ENCODE measurements at regions not wholly inside any gene's neighbourhood (a gene's known extent, or its start where the extent isn't known, plus 50 kb on each side); places are given as distances from the start of the nearest gene placed in this dataset.
"Not testable (repeated sequence)": the region's sequence is repeated elsewhere in the genome, so short reads cannot be mapped to it uniquely, and the experiment has no call there.

DNA sequence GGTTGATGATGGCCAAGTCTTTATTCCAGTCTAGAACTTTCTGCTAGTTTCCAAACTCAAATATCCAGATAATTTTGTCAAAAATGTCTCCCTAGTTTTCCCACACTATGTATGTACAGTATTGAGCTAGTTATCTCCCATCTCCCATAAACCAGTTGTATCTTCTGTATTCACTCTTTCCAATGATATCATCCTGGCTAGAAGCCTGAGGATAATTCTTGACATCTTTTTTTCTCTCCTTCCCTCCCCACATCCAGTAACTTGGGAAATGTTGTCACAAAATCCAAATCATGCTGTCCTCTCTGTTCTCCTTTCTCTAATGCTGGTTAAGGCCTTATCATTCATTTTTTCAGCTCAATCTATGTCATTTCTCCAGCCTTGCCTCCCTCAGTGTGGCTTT lies 553.8 kb upstream of the FANCL start:
- no peak for DNase-seq

DNA sequence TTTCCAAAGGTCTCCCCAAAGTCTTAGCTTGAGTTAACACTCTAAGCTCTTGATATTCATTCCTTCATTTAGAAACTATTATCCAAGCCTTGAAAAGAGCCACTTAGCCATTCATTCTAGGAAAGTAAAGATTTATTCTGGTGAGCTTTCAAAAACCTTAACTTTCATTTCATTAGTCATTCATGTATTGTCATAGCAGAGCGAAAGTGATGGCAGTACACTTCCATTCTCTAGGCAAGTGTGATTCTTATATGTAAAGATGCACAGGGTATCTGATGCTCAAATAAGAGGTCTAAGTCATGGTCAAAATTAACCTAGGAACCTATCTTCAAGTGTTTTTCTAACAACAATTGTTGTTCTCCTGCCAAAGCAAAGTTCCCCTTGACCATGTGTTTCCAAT lies 553.0 kb upstream of the FANCL start:
- no peak for DNase-seq

DNA sequence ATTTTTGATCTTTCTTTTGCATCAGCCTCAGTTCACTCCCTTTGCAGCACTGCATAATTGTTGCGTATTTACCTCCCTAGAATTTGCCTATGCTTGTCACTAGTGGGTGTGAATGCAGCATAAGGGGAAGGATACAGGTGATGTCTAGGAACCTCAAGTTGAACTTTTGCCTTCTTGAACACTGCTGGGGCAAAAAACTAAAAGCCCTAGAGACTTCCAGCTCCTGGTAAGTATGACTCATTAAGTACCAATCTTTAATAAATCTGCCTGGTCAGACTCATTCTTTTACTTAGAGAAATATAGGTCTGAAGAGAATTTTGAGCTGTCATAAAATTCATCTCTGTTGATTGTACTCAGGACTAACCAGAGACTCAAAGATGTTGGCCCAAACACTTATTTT lies 547.3 kb upstream of the FANCL start:
- no peak for DNase-seq

DNA sequence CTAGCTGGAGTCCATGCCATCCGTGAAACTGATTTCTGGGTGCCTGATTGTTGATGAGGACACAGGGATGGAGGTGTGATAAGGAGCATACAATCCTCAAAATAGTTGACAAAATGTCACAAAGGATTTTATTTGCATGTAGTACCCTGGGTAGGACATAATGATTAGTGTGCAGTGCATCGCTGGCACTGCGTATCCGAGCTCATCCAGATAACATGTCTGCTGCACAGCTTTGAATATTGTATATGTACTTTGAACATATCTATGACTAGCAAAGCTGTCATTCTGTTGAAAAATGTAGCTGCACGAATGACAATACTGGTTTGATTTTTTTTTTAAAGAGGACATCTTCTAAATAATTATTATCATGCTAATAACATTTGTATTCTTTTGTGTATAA lies 529.7 kb upstream of the FANCL start:
- DNase-seq: no peak

DNA sequence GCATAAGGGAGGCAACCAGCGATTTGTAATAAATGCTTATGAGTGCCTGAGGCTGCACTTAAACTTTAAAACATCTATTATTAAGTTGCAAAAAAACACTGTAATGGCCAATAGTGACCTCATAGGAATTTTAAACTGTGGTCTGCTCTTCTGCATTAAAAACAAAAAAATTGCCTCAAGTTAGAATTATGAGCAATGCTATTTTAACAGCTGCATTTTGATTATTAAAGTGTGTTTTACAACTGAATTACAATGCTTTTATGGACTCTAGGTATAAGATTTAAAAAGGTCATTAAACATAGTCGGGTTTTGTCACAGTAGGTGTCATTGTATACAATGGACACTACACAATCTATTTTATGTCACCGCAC lies 528.7 kb upstream of the FANCL start:
- no peak for DNase-seq

DNA sequence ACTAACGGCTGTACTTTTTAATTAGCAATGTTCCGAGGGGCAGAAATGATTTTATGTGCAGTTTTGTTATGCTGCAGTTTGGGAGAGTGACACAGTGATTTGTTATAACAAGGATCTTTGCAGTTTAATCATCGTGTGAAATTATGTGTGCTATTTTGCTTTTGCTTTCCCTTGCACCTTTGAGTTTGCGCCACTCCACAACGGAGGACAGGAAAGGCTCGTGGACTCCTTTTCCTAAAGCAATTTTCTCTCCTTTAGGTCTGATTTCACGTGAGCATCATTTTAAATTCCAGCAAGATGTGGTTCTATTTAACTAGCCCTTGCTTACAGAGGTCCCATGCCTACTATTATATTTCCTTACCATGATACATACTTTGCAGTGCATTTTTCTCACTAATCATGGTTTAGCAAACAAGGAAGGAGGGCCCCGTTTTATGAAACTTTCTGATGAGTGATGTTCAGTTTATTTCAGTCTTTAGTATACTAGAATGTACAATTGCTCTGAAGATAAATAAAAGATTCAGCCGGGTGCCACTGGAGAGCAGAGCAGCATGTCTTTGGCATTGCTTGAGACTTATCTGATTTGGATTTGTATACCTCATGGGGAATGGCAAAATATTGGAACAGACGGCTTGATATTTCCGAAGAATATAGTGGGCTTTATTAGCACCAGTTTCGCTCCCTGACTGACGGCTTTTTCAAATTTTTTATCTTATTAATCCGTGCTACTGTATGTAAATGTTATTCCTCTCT lies 528.2 kb upstream of the FANCL start:
- no peak for DNase-seq

DNA sequence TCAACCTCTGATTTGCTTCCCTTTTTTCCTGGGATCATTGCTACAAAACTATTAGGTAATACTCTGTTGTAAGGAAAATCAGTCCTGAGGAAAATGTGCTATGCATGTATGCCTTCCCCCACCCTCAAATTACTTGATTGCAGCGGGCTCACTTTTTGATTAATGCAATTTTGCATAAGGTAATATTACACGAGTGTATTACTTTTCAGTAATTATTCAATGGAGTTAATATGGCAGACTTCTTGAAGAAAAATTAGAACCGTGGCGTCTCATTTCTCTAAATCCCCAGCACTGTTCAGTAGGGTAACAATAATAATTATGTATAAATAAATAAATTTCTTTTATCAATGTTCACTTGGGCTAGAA lies 527.6 kb upstream of the FANCL start:
- no peak for DNase-seq

DNA sequence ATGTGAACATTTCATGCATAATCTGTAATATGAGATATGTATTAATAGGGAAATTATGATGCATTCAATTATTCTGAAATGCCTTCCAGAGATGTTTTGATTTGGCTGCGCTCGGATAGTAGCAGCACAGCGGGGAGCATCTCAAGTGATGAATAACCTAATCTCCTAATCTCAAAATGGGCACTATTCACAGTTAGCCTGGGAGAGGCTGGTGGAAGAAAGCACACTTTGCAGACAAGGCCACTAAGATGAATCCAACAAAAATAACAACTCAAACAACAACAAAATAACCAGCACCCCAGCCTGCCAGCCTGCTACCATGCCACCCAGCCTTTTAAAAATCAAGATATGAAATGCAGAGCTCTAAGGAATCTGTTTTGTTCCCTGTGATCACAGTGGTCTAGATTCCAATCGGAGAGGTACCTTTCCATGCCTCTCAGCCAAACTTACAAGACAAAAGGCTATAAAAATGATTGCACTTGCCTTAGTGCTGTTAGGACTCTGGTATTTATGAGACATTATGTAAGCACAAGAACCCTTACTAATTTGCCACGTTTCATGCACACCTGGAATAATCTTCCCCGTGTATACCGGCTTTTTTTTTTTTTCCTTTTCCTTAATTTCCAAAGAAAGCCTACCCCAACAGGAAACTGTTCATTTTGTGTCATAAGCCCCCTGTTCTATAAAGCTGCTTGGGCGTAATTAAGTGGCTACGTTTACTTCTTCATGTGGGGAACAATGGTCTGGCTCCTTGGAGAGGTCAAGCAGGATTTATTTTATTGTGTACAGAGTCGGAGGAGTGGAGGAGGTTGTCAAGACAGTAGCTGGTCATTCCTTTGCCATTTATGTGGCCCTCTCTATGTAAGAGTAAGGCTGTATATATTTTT lies 526.9 kb upstream of the FANCL start:
- DNase-seq: no peak

DNA sequence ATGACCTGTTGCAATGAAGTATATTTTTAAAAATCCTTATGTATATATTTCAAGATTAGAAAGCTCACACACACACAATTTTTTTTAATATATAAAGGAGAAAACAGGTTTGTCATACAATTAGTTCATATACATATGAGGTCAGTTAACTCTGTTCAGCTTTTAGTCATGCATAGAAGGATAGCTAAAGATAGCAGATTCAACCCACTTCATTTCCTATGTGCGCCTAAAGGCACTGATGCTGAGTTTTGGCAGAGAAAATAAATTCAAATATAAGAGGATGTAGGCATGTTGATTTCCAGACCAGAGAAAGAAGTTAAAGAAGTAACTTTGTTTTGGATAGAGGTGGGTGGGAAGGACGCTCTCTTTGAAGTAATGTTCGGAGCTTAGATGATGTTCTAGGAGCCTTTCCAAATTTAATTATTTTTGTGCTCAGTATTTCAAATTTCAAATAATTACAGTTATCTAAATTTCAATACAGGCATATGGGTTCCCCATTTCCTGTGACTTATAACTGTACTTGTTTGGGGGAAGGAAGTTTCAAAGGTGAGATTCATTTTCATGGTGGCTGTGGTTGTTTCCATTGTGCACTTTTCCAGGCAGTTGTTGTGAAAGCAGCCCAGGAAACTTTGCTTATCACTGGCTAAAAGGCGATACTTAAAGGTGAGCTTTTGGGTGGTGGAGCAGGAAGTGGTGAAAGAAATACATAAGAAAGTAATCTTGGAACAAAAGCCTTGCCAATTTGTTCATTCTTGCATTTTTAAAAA lies 523.4 kb upstream of the FANCL start:
- no peak for DNase-seq

DNA sequence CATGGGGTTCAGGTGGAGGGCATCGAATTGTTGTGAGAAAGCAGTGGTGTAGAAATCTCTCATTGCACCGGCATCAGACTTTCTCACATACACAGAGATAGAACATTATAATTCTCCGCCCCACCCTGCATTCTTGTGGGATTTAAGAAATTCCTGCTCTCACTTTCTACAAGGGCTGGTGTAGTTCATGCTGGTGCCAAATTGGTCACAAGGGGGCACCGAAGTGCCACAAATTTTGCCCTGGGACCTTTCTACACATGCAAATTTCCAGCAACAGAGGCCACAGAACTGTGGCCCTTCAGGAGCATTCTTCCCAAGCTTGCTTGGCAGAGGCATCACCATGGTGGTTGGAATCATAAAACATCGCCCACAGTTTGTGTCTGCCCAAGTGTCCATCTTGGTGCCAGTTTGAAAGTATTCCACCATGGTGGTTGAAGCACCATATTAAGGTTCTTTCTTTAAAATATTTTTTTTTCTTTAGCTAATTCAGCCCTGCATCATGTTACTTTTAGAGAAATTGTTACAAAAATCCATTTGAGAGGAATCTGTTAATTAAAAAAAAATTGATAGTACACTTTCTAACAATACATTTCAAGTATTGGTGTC lies 521.2 kb upstream of the FANCL start:
- peak in 1 of 5 experiments; percentile 5 for DNase-seq

DNA sequence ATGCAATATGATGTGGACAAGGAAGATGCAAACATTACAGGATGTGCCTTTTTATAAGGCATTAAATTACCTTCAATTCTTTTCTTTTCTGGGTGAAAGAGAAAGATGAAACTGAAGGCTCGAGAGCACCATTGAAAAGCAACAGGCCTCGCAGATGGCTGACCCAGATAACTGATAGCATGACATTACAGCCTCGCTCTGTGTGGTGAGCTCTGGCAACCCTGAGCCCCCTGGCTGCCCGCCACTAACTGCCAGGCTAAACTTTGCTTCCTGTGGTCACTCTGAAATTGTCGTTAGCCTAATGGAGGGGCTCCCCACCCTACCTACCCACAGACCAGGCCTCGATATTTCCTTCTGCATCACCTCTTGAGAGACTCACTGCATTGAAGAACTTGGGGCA lies 516.8 kb upstream of the FANCL start:
- DNase-seq: no peak

DNA sequence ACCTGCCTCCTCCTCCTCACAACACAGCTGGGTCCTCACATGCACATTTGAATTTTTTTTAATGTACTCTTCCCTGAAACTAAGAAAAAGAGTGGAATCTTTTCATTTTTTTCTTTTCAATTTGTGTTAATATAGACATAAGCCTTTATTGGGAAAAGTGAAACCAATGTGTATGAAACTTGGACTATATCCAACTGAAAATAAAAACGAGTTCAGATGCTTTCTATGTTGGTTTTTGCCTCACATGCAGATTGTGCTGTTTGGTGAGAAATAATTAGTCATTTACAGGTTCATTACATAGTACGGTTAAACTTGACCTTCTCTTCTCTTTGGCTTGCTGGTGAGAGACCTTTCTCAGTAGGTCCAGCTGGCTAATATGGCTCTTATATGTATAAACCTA lies 515.2 kb upstream of the FANCL start:
- no peak for DNase-seq

DNA sequence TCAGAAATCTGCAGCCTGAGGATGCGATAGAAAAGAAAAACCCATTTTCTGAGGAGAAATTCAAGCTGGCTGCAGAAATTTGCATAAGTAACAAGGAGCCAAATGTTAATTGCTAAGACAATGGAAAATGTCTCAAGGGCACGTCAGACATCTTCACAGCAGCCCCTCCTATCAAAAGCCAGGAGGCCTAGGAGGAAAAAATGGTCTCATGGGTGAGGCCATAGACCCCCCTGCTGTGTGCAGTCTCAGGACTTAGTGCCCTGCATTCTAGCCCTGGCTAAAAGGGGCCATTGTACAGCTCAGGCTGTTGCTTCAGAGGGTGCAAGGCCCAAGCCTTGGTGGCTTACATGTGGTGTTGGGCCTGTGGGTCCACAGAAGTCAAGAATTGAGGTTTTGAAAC lies 511.4 kb upstream of the FANCL start:
- not testable (repeated sequence) for DNase-seq

DNA sequence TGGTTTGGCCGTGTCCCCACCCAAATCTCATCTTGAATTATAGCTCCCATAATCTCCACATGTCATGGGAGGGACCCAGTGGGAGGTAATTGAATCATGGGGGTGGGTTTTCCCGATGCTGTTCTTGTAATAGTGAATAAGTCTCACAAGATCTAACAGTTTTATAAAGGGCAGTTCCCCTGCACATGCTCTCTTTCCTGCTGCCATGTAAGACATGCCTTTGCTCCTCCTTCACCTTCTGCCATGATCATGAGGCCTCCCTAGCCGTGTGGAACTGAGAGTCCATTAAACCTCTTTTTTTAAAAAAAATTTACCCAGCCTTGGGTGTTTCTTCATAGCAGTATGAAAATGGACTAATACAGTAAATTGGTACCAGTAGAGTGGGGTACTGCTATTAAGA lies 510.6 kb upstream of the FANCL start:
- not testable (repeated sequence) for DNase-seq

DNA sequence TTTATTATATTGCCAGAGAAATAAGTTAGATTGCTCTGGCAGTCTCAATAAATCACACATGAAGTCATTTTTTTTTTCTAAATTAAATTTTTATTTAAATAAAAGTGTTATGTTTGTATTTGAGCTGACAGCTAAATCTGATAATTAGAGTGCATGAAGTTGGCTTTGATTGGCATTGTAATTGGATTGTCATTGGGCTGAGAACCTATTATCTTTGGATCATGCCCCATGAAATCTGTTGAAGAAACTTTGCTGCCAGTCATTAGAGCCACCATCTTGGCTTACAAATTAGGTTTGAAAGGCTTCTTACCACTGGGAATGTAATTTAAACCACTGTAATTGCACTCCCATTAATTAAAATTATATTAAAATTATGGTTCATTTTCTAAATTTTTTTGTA lies 507.9 kb upstream of the FANCL start:
- DNase-seq: no peak

DNA sequence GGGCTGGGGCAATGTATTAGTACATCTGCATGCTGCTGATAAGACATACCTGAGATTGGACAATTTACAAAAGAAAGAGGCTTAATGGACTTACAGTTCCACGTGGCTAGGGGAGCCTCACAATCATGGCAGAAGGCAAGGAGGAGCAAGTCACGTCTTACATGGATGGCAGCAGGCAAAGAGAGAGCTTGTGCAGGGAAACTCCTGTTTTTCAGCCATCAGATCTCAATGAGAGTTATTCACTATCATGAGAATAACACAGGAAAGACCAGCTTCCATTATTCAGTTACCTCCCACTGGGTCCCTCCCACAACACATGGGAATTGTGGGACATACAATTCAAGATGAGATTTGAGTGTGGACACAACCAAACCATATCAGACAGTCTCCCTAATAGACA lies 504.2 kb upstream of the FANCL start:
- DNase-seq: not testable (repeated sequence)

DNA sequence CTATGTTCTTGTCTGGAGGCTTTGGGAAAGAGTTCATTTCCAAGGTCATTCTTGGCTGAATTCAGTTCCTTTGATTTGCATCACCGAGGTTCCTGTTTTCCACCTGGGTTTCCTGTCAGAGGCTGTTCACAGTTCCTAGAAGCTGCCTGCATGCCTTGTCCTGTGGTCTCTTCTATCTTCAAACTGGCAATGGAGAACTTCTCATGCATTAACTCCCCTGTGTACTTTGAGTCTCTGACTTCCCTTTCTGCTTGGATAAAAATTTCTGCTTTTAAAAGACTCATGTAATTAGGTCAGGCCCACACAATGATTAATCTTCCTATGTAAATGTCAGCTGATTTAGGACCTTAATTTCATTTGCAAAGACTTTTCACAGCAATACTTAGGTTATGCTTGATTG lies 499.3 kb upstream of the FANCL start:
- no peak for DNase-seq

DNA sequence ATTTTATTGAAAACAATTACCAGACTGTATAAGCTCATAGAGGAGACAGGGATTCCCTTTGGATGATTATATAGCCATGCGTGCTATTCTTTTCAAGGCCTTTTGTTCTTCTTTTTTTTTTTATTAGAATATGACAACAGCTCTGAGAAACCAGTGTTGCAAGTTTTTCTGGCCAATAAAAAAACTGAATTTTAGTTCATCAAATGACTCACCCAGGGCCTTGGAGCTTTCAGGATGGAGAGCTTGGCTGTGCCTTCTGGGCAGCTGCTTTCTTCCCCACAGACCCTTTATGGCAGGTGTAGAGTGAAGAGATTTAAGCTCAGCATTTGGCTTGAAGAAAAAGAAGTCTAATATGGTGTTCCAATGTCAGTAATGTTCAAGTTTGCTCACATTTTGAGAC lies 497.9 kb upstream of the FANCL start:
- no peak for DNase-seq

DNA sequence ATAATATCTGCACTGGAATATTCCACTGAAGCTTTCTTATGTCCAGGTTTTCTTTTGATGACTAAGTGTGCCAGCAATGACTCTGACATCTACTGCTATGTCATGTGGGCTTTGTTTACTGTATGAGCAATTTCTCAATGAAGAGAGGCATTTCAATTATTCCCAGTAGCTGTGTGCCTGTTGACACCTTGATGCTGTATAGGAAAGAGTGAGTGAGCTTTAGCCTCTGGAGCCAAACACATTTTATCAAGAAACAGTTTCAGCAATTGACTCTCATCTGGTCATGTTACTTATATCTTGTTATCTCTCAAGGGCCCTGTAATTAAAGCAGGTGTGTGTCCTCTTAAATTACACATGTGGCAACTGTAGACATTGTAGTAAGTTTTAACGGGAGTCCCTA lies 493.2 kb upstream of the FANCL start:
- no peak for DNase-seq

DNA sequence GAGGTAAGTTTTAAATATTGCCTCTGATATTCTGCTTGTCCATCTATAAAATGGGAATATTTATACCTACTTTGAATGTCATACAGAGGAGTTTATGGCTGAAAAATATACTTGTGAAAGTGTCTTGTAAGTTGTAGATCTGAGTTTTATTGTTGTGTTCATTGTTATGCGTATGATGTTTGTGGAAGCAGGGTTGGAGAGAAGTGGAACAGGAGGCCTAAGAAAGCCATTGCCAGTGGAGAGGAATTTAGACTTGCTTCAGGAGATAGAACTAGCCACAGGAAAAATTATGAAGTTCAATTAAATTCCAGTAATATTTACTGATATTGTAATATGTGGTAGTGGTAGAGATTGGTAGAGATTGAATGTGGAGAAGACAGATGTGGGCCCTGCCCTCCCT lies 491.9 kb upstream of the FANCL start:
- DNase-seq: no peak

DNA sequence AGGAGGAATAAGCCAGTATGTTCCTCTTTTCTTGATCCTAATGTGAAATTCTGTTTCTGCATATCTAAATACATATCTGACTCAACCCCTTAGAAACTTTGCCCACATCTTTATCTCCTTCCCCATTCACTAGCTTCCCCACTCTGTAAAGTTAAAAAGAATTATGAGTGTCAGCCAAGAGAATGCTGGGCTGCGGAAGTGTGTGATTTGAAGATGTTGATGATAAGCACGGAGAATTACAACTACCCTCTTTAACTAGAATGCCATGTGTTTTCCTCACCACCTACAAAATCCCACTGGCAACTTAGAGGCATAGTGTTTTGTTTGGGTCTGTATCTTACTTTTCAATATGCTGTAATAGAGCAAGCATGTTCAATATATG lies 490.4 kb upstream of the FANCL start:
- DNase-seq: peak in 1 of 5 experiments; percentile 1

DNA sequence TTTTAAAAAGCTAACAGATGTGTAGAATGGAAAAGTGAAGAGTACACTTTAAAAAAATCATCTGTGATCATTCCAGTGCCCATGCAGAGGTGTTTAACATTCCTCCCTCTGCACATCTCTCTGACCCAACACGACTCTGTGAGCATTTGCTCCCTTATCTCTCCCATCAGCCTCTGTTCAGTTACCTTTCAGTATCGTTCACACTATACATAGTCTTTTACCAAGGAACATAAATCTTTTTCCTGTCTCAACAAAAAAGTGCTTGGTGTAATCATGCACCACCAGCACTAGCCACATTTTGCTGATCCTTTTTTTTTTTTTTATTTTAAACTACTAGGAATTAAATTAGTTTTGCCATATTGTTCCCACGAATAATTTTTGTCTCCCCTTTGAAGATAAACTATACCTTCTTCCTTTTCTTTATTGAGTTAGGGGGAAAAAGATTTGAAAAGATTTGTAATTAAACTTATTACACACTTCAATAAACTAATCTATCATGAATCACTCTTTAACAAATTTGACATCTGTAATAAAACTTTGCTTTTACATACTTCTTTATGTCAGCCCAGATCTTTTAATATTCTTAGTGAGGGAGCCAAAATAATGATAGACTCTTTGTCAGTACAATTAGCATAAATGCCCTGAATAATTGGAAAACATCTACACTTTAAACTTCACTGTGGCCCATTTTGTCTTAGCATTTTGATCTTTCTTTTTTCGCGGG lies 489.8 kb upstream of the FANCL start:
- DNase-seq: peak in 1 of 5 experiments; percentile 4

All from T-helper 2 cell (primary cell).